Uterus (tissue), 3 donors: ENCODE measurements at regions not wholly inside any gene's neighbourhood (a gene's known extent, or its start where the extent isn't known, plus 50 kb on each side); places are given as distances from the start of the nearest gene placed in this dataset.

ENCODE experiments used
- DNase-seq, 2 donors: peaks; one replicate each; pipeline ENCODE4 v3.0.0-alpha.2; 2019 to 2020
- H3K27ac ChIP-seq, 2 donors: fragments of 200-600 bp; sonication (generic); 1 replicate in 1 of 2; 2 replicates in 1 of 2; pipeline ENCODE4 v1.5.1; 2016 to 2018
- H3K27me3 ChIP-seq, 2 donors: fragments of 200-600 bp; sonication (generic); one replicate each; pipeline ENCODE4 v1.5.1; 2018 to 2019; ENCODE audit warnings: control low read depth in 1 of 2
- H3K36me3 ChIP-seq, 2 donors: fragments of 200-600 bp; sonication (generic); one replicate each; pipeline ENCODE4 v1.5.1; 2019; ENCODE audit warnings: control low read depth in 1 of 2
- H3K4me1 ChIP-seq, 2 donors: fragments of 200-600 bp; sonication (generic); one replicate each; pipeline ENCODE4 v1.5.1; 2018 to 2019; ENCODE audit warnings: control low read depth in 1 of 2
- H3K4me3 ChIP-seq, 2 donors: fragments of 200-600 bp; sonication (generic); 1 replicate in 1 of 2; 2 replicates in 1 of 2; pipeline ENCODE4 v1.5.1; 2018 to 2019; ENCODE audit warnings: mild to moderate bottlenecking in 1 of 2
- H3K9me3 ChIP-seq, 2 donors: fragments of 200-600 bp; sonication (generic); one replicate each; pipeline ENCODE4 v1.5.1; 2019; ENCODE audit warnings: control low read depth in 1 of 2
- CTCF ChIP-seq, 4 experiments: fragments of 200-600 bp in 2 of 4; fragments of 450-650 bp in 2 of 4; sonication (generic) in 2 of 4; IDR thresholded peaks; one replicate each; pipeline ENCODE4 v1.5.1; 2016 to 2019; ENCODE audit warnings: antibody characterized with exemption in 4 of 4, mild to moderate bottlenecking in 2 of 4, moderate library complexity in 1 of 4
- POLR2A ChIP-seq, 2 donors: fragments of 450-650 bp; IDR thresholded peaks; one replicate each; pipeline ENCODE4 v1.6.1; 2016; ENCODE audit warnings: antibody characterized with exemption in 2 of 2, mild to moderate bottlenecking in 1 of 2, moderate library complexity in 1 of 2
- intact Hi-C: fragments of 100-400 bp; cut with DNase I; formaldehyde crosslinking; loops from one replicate; pipeline ENCODE4 v1.15.1; 2023; ENCODE audit warnings: low total_unique reads
- donor health status: DM: yes; HTN: yes; CAD: no.

- Histone ChIP-seq H3K4me3 (no peak overlapping the region), H3K27ac (no peak overlapping the region), H3K36me3 (no peaks in the 10 kb centered on the region), H3K9me3 (no peaks in the 10 kb centered on the region), H3K27me3 (no peaks in the 10 kb centered on the region), H3K4me1 (no peaks in the 10 kb centered on the region)
- DNase-seq = no peak
- TF ChIP-seq POLR2A (IDR thresholded peaks at IDR 0.05) (no peak), CTCF (IDR thresholded peaks at IDR 0.05) (no peak)
- intact Hi-C loops = no loop called here
Measured at GRCh38 chr3:178479446-178479845, 56.8 kb upstream of the KCNMB2 start.

GRCh38 chr3:178479860-178480259 lies 56.4 kb upstream of the KCNMB2 start:
- Histone ChIP-seq H3K9me3 (no peaks in the 10 kb centered on the region), H3K4me1 (no peaks in the 10 kb centered on the region), H3K27me3 (no peaks in the 10 kb centered on the region), H3K4me3 (no peak overlapping the region), H3K36me3 (no peaks in the 10 kb centered on the region), H3K27ac (no peak overlapping the region)
- intact Hi-C loops = no loop called here
- no peak for DNase-seq
- TF ChIP-seq POLR2A (IDR thresholded peaks at IDR 0.05) (no peak), CTCF (IDR thresholded peaks at IDR 0.05) (no peak)

GRCh38 chr3:178480274-178480673 lies 56.0 kb upstream of the KCNMB2 start:
- H3K36me3 ChIP-seq = no peaks in the 10 kb centered on the region
- H3K4me1 ChIP-seq = no peaks in the 10 kb centered on the region
- H3K27me3 ChIP-seq = no peaks in the 10 kb centered on the region
- intact Hi-C loops = no loop called here
- DNase-seq = no peak
- no peak overlapping the region for H3K27ac ChIP-seq
- no peak for TF ChIP-seq POLR2A (IDR thresholded peaks at IDR 0.05)
- TF ChIP-seq CTCF (IDR thresholded peaks at IDR 0.05) = no peak
- no peak overlapping the region for H3K4me3 ChIP-seq
- H3K9me3 ChIP-seq = no peaks in the 10 kb centered on the region

GRCh38 chr3:178480795-178481194 lies 55.4 kb upstream of the KCNMB2 start:
- H3K27ac ChIP-seq = no peak overlapping the region
- H3K4me1 ChIP-seq = no peaks in the 10 kb centered on the region
- H3K4me3 ChIP-seq = no peak overlapping the region
- no peak for DNase-seq
- intact Hi-C loops = no loop called here
- TF ChIP-seq CTCF (IDR thresholded peaks at IDR 0.05) = no peak
- TF ChIP-seq POLR2A (IDR thresholded peaks at IDR 0.05) = no peak
- no peaks in the 10 kb centered on the region for H3K27me3 ChIP-seq
- H3K9me3 ChIP-seq = no peaks in the 10 kb centered on the region
- no peaks in the 10 kb centered on the region for H3K36me3 ChIP-seq

GRCh38 chr3:178482981-178483380 lies 53.3 kb upstream of the KCNMB2 start:
- Histone ChIP-seq H3K27ac (no peak overlapping the region), H3K27me3 (no peaks in the 10 kb centered on the region), H3K36me3 (no peaks in the 10 kb centered on the region), H3K4me3 (no peak overlapping the region), H3K4me1 (no peaks in the 10 kb centered on the region), H3K9me3 (no peaks in the 10 kb centered on the region)
- intact Hi-C loops = no loop called here
- no peak for DNase-seq
- no peak for TF ChIP-seq CTCF (IDR thresholded peaks at IDR 0.05)
- TF ChIP-seq POLR2A (IDR thresholded peaks at IDR 0.05) = no peak
